Fibroblast of the aortic adventitia (primary cell): ENCODE measurements at regions not wholly inside any gene's neighbourhood (a gene's known extent, or its start where the extent isn't known, plus 50 kb on each side); places are given as distances from the start of the nearest gene placed in this dataset.

Experiments used
- DNase-seq: peaks from one replicate; pipeline ENCODE4 v3.0.0-alpha.2; 2010; ENCODE audit warnings: low read depth
- H3K4me3 ChIP-seq: 2 replicates; pipeline ENCODE4 v1.5.1; 2011; ENCODE audit warnings: low read depth, mild to moderate bottlenecking, control low read depth, low read length, moderate library complexity
- CTCF ChIP-seq: IDR thresholded peaks from 2 replicates; pipeline ENCODE4 v1.5.1; 2011; ENCODE audit warnings: mild to moderate bottlenecking, low read length, control low read depth, inconsistent platforms; ENCODE audit not compliant: insufficient read depth

GRCh38 chr4:108400309-108400708 lies 220.1 kb upstream of the RPL34 start:
- no peak overlapping the region for H3K4me3 ChIP-seq
- no peak for DNase-seq
- TF ChIP-seq CTCF, result no peak

DNA sequence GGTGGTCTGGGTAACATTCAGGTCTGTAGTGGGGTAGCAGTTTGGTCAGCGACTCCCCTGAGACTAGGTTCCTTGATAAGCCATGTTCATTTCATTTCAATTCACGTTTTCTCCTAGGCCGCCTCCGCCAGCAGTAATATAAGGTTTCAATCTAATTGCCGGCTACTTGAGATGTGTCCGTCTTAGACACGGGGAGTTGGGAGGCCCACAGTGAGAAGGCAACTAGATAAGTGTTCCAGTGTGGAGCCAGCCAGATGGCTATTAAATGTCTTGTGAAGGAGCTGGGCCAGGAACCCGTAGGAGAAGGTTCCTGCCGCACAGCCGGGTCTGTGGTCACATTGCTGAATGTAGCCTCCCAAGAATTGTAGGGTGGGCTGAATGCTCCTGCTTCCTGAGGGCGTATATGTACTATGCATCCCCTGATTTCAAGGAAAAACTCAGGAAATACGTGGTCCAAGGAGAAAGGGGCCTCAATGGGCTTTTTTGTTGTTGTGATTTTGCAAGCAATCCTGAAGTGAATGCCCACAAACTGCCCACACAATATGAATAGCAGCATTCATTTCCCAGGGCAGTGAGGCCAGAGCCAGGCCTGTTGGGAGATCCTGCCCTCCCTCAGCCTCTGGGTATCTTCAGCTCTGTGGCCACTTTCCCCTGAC lies 220.6 kb upstream of the RPL34 start:
- H3K4me3 ChIP-seq, result no peak overlapping the region
- TF ChIP-seq CTCF, result no peak
- DNase-seq, result no peak

GRCh38 chr4:108398836-108399235 lies 221.5 kb upstream of the RPL34 start:
- no peak overlapping the region for H3K4me3 ChIP-seq
- DNase-seq, result no peak
- TF ChIP-seq CTCF, result no peak

GRCh38 chr4:108398316-108398715 lies 222.1 kb upstream of the RPL34 start:
- no peak for DNase-seq
- no peak for TF ChIP-seq CTCF
- no peak overlapping the region for H3K4me3 ChIP-seq

GRCh38 chr4:108397850-108398249 lies 222.5 kb upstream of the RPL34 start:
- no peak for TF ChIP-seq CTCF
- no peak for DNase-seq
- no peak overlapping the region for H3K4me3 ChIP-seq

- H3K4me3 ChIP-seq, result no peak overlapping the region
- no peak for TF ChIP-seq CTCF
- DNase-seq, result no peak
Measured at GRCh38 chr4:108396900-108397497, 223.4 kb upstream of the RPL34 start.

GRCh38 chr4:108395786-108396185 lies 224.6 kb upstream of the RPL34 start:
- no peak for TF ChIP-seq CTCF
- DNase-seq, result no peak
- no peak overlapping the region for H3K4me3 ChIP-seq
